ENCODE measurements at regions not wholly inside any gene's neighbourhood (a gene's known extent, or its start where the extent isn't known, plus 50 kb on each side); places are given as distances from the start of the nearest gene placed in this dataset.

DNA sequence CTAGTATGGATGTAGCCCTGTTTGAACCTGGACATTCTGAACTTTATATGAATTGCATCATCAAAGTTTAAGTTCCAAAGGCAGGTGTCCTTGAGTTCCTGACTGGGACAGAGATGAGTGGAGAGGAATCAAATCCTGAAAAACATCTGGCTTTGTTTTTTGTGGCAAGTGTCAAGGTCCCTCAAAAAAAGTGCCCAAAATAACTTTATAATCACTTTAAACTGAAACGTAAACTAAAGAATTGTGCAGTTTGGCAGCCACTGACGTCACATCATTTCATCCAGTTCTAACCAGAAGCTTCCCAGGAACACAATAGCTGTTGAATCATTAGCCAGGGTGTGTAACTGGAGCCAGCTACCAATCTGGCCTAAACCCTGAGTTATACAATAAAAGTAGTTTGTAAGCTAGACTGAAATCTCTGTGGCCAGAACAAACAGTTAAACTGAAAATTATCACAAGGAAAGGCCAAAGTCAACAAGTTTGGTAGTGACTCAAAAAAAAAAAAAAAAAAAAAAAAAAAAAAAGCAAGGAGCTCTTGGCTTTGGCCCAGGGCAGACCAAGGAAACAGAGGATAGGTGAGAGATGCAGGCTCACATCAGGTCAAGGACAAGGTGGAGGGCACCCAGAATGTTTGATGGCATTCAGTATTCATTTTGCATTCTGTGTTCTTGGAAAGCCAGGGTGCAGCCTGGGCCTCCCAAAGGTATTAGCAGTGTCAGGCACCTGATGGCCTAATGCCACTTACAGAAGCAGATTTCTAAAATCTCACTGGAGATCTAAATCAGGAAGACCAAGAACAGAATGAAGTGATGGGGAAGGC lies 74.3 kb downstream of the TNFSF18 start:
- no peak for TF ChIP-seq POLR2AphosphoS5 (IDR thresholded peaks at IDR 0.05; ENCODE audit: borderline replicate concordance, low read depth, low read length)
- TF ChIP-seq EZH2 (IDR thresholded peaks at IDR 0.05): no peak
- TF ChIP-seq FOXP2 (optimal IDR thresholded peaks at IDR 0.05; ENCODE audit: control extremely low read depth, extremely low read length, insufficient read depth): no peak

Data from SK-N-MC (cell line).